Activated T-helper 2 cell treated with anti-CD3 and anti-CD28 coated beads, Interferon-gamma antibody, Interleukin-2, Interleukin-4, amounts not matched to agents 10 μg/mL and 5 μg/mL and 100 μg/mL, durations not matched to agents 14 hours and 24 hours and 36 hours (primary cell): ENCODE measurements at regions not wholly inside any gene's neighbourhood (a gene's known extent, or its start where the extent isn't known, plus 50 kb on each side); places are given as distances from the start of the nearest gene placed in this dataset.

Source experiments
- DNase-seq: peaks from one replicate; pipeline ENCODE4 v3.0.0; 2021; ENCODE audit warnings: low spot score
- H3K27ac Mint-ChIP-seq: one replicate; pipeline ENCODE4 v1.8.0; 2021; ENCODE audit warnings: mixed read lengths
- H3K27me3 Mint-ChIP-seq: one replicate; pipeline ENCODE4 v1.8.0; 2021; ENCODE audit warnings: low read depth, mixed read lengths
- H3K36me3 Mint-ChIP-seq: one replicate; pipeline ENCODE4 v1.8.0; 2021; ENCODE audit warnings: low read depth, mixed read lengths
- H3K4me1 Mint-ChIP-seq: one replicate; pipeline ENCODE4 v1.8.0; 2021; ENCODE audit warnings: low read depth, mixed read lengths
- H3K4me3 Mint-ChIP-seq: one replicate; pipeline ENCODE4 v1.8.0; 2021; ENCODE audit warnings: low read depth, mild to moderate bottlenecking, moderate library complexity, mixed read lengths
- H3K9me3 Mint-ChIP-seq: one replicate; pipeline ENCODE4 v1.8.0; 2021; ENCODE audit warnings: mixed read lengths
- intact Hi-C: fragments of 100-400 bp; cut with micrococcal nuclease; formaldehyde crosslinking; loops from one replicate; pipeline ENCODE4 v1.15.1; 2023

DNA sequence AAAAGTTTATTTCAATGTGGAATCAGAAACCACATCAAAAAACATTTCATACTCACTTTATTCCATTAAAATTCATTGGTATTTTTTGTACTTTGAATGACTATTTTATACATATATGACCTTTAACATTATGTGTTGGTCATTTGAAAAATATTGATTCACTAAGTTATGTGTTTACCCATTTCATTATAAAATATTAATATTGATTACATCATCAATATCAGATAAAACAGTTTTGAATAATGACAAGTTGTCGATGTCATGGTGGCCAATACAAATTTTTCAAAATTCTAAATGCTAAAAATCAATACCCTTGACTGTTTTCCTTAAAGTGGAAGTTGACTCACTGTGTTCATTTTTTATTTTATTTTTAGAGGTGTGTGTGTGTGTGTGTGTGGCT, 239.7 kb upstream of the ROBO1 start:
- intact Hi-C loops = no loop called here
- H3K27me3 Mint-ChIP-seq = no peaks in the 10 kb centered on the region
- no peaks in the 10 kb centered on the region for H3K4me1 Mint-ChIP-seq

DNA sequence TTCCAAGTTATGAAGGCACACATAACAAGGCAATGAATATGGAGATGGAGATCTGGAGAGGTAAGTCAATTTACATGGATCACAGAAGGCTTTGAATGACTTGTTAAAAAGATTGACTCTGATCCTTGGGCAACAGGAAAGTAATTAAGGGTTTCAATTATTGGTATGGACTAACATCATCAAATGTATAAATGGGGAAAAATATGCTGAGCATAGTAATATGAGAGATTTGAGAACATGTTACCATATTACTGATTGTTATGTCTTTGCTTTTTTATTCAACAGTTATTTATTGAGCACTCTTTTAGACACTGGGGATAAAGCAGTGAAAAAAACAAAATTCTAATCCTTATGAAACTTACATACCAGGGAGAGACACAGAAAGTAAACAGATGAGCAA, 238.5 kb upstream of the ROBO1 start:
- intact Hi-C loops = no loop called here
- DNase-seq = no peak
- Mint-ChIP-seq H3K27ac (no peak overlapping the region), H3K9me3 (peaks cover 29% of the 10 kb centered on the region), H3K4me1 (no peaks in the 10 kb centered on the region), H3K4me3 (no peak overlapping the region), H3K36me3 (no peaks in the 10 kb centered on the region), H3K27me3 (no peaks in the 10 kb centered on the region)

More for the DNA sequence above, 239.7 kb upstream of the ROBO1 start:
- Mint-ChIP-seq H3K27ac (no peak overlapping the region), H3K9me3 (peaks cover 31% of the 10 kb centered on the region), H3K36me3 (no peaks in the 10 kb centered on the region), H3K4me3 (no peak overlapping the region)
- no peak for DNase-seq

DNA sequence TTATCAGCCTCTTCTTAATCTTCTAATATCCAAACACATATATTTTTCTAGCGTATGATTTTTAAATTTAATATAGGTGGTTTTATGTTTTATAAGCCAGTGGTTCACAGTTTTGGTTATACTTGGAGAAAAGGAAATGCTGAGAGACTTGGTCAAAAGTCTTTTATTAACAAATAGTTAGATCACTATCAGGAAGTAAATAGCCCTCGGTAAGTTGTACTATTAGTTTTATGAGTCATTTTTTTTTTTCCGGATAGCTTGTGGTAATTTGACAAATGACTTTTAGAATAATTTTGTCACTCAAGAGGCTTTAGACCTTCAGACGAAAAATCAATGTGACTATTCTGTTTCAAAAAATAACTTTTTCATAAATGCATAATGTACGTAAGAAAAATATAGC, 232.2 kb upstream of the ROBO1 start:
- peaks cover 15% of the 10 kb centered on the region for H3K9me3 Mint-ChIP-seq
- intact Hi-C loops = no loop called here
- H3K4me3 Mint-ChIP-seq = no peak overlapping the region
- H3K36me3 Mint-ChIP-seq = no peaks in the 10 kb centered on the region
- H3K27ac Mint-ChIP-seq = no peak overlapping the region
- H3K27me3 Mint-ChIP-seq = no peaks in the 10 kb centered on the region
- DNase-seq = no peak
- no peaks in the 10 kb centered on the region for H3K4me1 Mint-ChIP-seq

DNA sequence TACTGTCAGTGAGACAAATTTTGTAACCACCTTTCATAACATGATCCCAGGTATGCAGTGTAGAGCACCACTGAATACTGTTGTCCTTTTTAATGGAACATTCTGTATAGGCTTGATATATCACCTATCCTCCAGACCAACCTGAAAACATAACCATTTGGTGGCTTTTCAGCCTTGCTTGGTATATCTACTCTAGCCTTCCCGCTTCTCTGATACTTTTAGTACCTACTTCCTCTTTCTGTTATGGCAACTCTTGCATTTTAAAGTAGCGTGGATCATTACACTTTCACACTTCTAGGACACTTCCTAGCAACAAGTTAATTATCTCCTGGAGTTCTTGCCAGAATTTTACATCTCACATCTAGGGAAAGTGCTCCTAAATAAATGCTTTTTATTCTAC, 226.6 kb upstream of the ROBO1 start:
- DNase-seq = no peak

DNA sequence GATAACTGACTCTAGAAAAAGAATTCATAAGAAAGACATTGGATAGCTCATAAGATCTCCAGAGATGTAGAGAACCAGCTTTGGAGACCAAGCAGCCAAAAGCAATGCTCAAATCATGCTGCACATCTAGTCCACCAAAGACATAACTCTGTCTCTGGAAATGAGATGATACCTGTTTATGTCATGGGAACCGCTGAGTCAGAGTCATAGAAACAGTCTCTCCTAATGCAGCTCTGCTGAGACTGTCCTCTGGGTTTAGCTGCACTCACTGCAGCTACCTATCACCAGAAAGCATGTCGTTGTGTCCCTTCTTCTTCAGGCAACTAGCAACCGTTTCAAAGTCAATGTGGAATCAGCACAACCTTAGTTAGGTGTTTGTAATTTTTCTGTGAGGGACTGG, 218.5 kb upstream of the ROBO1 start:
- no peak for DNase-seq
- Mint-ChIP-seq H3K4me3 (no peak overlapping the region), H3K36me3 (no peaks in the 10 kb centered on the region), H3K4me1 (no peaks in the 10 kb centered on the region), H3K9me3 (peaks cover 18% of the 10 kb centered on the region), H3K27ac (no peak overlapping the region), H3K27me3 (no peaks in the 10 kb centered on the region)
- intact Hi-C loops = no loop called here

More for the DNA sequence above, 226.6 kb upstream of the ROBO1 start:
- no peaks in the 10 kb centered on the region for H3K27me3 Mint-ChIP-seq
- H3K36me3 Mint-ChIP-seq = no peaks in the 10 kb centered on the region
- H3K4me3 Mint-ChIP-seq = no peak overlapping the region
- no peaks in the 10 kb centered on the region for H3K4me1 Mint-ChIP-seq
- no peak overlapping the region for H3K27ac Mint-ChIP-seq
- peaks cover 26% of the 10 kb centered on the region for H3K9me3 Mint-ChIP-seq
- intact Hi-C loops = no loop called here

DNA sequence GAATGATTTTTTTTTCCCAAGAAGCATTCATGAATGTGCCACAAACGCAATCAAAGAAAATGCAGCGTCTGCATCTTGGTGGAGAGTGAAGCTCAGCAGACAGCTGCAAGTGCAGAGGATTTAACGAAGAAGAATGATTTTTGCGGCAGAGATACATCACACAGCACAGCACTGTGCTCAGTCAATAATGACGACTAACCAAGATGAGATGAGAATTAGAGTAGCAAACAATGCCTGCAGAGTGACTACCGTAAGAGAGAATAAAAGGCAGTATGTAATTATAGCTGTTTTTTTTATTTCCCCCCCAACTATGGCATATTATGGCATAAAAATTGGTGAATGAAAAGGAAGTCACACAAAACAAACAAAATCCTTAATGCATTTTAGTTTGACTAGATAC, 218.0 kb upstream of the ROBO1 start:
- DNase-seq = no peak
- Mint-ChIP-seq H3K27me3 (no peaks in the 10 kb centered on the region), H3K36me3 (no peaks in the 10 kb centered on the region), H3K9me3 (peaks cover 18% of the 10 kb centered on the region), H3K4me3 (no peak overlapping the region), H3K27ac (no peak overlapping the region), H3K4me1 (no peaks in the 10 kb centered on the region)
- intact Hi-C loops = no loop called here

DNA sequence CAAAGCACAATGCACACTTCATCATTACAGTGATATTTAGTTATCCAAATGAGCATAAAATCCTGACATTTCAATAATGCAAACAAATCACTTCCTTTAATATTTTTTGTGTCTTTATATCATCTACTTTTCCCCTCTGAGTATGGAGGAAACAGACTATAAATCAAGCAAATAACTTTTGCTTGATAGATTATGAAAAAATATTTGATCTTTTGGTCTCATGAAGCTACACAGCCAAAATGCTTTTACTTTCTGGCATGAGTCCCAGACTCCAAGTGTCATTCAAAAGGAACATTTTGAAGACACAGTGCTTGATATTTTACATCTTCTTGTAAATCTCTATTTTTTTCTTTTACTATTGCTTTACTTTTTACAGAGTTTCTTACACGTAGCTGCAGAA, 215.3 kb upstream of the ROBO1 start:
- no peak overlapping the region for H3K4me3 Mint-ChIP-seq
- no peaks in the 10 kb centered on the region for H3K4me1 Mint-ChIP-seq
- peaks cover 28% of the 10 kb centered on the region for H3K9me3 Mint-ChIP-seq
- no peaks in the 10 kb centered on the region for H3K36me3 Mint-ChIP-seq
- no peak for DNase-seq
- H3K27ac Mint-ChIP-seq = no peak overlapping the region
- intact Hi-C loops = no loop called here
- H3K27me3 Mint-ChIP-seq = no peaks in the 10 kb centered on the region

DNA sequence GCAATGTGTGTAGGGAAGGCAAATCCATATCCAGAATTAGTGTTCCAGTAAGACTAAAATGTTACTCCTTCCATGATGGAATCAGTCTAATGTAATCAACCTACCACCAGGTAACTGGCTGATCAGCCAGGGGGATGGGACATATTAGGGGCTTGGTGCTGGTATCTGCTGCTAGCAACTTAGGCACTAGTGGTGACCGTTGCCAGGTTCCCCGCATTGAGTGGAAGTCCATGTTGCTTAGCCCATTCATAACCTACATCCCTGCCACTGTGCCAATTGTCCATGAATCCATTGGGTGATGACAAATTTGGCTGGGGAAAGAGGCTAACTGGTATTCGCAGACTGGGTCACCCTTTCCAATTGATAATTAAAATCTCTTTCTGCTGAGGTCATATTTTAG, 212.2 kb upstream of the ROBO1 start:
- intact Hi-C loops = no loop called here
- Mint-ChIP-seq H3K9me3 (peaks cover 40% of the 10 kb centered on the region), H3K4me1 (no peaks in the 10 kb centered on the region), H3K36me3 (no peaks in the 10 kb centered on the region), H3K27ac (no peak overlapping the region), H3K4me3 (no peak overlapping the region), H3K27me3 (no peaks in the 10 kb centered on the region)
- DNase-seq = no peak

DNA sequence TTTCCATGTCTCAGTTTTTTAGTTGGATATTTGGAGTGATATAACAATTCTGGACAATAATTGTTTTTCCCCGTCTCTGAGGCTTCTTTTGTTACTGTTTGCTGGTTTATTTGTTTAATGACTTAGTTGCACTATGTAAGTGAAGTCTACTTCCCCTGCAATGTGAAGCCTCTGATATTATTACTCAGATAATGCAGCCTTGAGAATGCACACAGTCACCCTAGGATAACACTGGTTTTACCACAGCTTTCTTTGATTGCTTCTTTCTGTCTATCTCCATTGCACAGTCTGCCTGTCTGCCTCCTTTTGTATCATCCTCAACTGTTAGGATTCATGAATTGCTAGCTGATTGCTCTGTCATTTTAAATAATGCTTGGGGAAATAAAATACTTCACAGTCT, 208.7 kb upstream of the ROBO1 start:
- Mint-ChIP-seq H3K4me3 (no peak overlapping the region), H3K36me3 (no peaks in the 10 kb centered on the region), H3K27ac (no peak overlapping the region), H3K4me1 (no peaks in the 10 kb centered on the region), H3K9me3 (peaks cover 46% of the 10 kb centered on the region), H3K27me3 (no peaks in the 10 kb centered on the region)
- DNase-seq = no peak
- intact Hi-C loops = no loop called here

DNA sequence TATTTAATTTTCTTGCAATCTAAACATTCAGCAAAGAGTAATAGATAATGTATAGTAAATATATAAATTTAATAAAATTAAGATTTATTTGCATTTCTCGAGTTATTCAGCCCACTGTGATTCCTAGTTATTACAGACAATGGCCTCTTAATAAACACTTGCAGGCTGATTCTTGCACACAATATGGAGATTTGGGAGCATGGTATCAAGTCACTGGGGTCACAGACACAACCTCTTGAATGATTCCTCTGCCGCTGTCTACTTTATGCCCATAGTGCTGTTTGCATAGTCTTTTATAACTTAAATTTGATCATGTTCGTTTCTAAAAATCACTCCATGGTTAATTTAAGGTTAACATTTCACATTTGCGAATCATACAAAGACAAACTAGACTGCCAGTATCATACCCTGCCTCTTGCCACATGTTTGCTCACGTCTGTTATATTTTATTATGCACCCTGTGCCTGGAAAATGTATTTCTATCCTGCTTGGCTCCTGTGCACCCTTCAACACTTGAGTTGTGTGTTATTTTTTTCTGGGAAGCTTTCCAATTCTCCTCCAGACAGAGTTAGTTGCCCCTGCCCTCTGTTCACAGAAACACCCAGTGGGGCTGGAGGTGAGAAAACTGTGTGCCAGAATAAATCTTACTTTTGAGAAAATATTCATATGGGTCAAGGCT, 206.3 kb upstream of the ROBO1 start:
- intact Hi-C loops = no loop called here
- Mint-ChIP-seq H3K27ac (no peak overlapping the region), H3K27me3 (no peaks in the 10 kb centered on the region), H3K9me3 (peaks cover 42% of the 10 kb centered on the region), H3K4me1 (no peaks in the 10 kb centered on the region), H3K4me3 (no peak overlapping the region), H3K36me3 (no peaks in the 10 kb centered on the region)
- DNase-seq = no peak

DNA sequence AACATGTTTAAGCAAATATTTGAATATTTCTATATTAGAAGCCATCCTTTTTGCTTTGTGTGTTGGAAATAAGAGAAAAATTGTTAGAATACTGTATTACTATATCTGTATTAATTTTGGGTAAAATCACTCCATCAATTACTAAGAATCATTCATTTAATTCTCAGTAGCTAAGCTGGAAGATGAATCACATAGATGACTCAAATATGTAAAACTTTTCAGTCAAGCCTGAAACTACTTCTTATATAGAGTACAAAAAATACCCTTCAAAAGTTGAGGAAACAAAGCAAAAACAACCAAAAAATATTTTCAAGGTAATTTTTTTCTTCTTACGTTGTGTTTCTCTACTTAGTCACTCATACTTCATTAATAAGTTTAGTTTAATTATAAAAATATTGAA, 205.7 kb upstream of the ROBO1 start:
- H3K27ac Mint-ChIP-seq = no peak overlapping the region
- H3K9me3 Mint-ChIP-seq = peaks cover 40% of the 10 kb centered on the region
- H3K4me3 Mint-ChIP-seq = no peak overlapping the region
- intact Hi-C loops = no loop called here
- no peaks in the 10 kb centered on the region for H3K4me1 Mint-ChIP-seq
- H3K27me3 Mint-ChIP-seq = no peaks in the 10 kb centered on the region
- H3K36me3 Mint-ChIP-seq = no peaks in the 10 kb centered on the region
- DNase-seq = no peak

DNA sequence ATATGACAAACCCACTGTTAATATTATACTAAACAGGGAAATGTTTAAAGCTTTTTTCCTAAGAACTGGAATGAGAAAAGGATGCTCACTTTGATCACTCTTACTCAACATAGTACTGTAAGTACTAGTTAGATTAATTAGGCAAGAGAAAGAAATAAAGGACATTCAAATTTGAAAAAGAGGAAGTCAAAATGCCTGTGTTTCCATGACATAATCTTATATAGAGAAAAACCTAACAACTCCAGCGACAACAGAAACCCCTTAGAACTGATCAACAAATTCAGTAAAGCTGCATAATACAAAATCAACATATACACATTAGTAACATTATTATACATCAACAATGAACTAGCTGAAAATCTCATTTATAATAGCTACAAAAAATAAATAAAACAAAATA, 200.6 kb upstream of the ROBO1 start:
- no peak overlapping the region for H3K4me3 Mint-ChIP-seq

DNA sequence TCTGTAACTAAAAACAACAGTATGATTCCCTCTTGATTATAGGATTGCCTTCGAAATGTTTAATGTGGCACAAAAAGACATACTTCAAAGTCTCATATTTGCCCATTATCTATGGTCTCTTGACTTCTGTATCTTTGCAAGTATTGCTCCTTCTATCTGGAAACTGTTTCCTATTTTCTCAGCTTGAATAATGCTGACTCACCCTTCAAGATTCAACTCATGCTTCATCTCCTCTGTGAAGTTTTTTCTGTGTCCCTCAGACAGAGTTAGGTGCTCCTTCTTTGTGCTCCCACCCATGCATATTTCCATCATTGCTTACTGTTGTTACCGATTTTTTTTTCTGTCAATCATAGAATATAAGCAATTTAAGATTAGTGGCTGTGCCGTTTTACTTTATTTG, 192.8 kb upstream of the ROBO1 start:
- DNase-seq = no peak
- Mint-ChIP-seq H3K4me1 (no peaks in the 10 kb centered on the region), H3K27ac (no peak overlapping the region), H3K36me3 (no peaks in the 10 kb centered on the region), H3K4me3 (no peak overlapping the region), H3K27me3 (no peaks in the 10 kb centered on the region), H3K9me3 (peaks cover 34% of the 10 kb centered on the region)
- intact Hi-C loops = no loop called here

More for the DNA sequence above, 200.6 kb upstream of the ROBO1 start:
- DNase-seq = no peak
- Mint-ChIP-seq H3K27me3 (no peaks in the 10 kb centered on the region), H3K4me1 (no peaks in the 10 kb centered on the region), H3K27ac (no peak overlapping the region), H3K36me3 (no peaks in the 10 kb centered on the region), H3K9me3 (peaks cover 24% of the 10 kb centered on the region)
- intact Hi-C loops = no loop called here

DNA sequence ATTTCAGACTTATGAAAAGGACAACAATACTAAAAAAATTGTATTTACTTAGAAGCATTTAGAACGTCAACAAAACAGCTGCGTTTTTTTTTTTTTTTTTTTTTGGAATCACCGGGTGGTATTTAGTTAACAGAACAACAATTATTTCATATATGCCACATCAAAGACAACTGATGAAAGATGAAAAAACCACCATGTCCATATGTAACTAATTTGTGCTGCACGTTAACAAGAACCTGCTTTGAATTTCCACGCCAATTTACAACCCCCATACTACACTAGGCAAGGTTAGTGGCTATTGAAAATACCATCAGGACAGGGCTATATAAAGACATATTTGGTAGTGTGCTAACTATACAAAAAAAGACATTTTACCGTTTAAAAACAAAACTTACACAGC, 189.3 kb upstream of the ROBO1 start:
- Mint-ChIP-seq H3K9me3 (peaks cover 40% of the 10 kb centered on the region), H3K27ac (no peak overlapping the region), H3K36me3 (no peaks in the 10 kb centered on the region), H3K4me1 (no peaks in the 10 kb centered on the region), H3K4me3 (no peak overlapping the region), H3K27me3 (no peaks in the 10 kb centered on the region)
- intact Hi-C loops = no loop called here
- no peak for DNase-seq
